H1 (cell line): ENCODE measurements at regions not wholly inside any gene's neighbourhood (a gene's known extent, or its start where the extent isn't known, plus 50 kb on each side); places are given as distances from the start of the nearest gene placed in this dataset.

Experiments used
- CTCF ChIA-PET: fragments of 300-600 bp; sonication (Branson Sonifier 250); formaldehyde crosslinking; loops from one replicate; lab custom pipeline; 2021; ENCODE audit not compliant: partially characterized antibody; lab: Charles Lee
- POLR2A ChIA-PET: fragments of 300-600 bp; sonication (Branson Sonifier 250); formaldehyde crosslinking; loops from one replicate; lab custom pipeline; 2021; ENCODE audit warnings: inconsistent platforms; ENCODE audit not compliant: partially characterized antibody; lab: Charles Lee
- DNase-seq, 2 experiments: peaks; one replicate each; pipeline versions ENCODE4 v3.0.0 to v3.0.0-alpha.2; 2010 to 2022; ENCODE audit warnings: low spot score in 2 of 2, low read depth in 1 of 2, mixed read lengths in 1 of 2
- FAIRE-seq: peaks from 2 replicates; lab custom pipeline; 2011; peaks lifted over from hg19 to GRCh38; lab: Jason Lieb, UNC
- H2AFZ ChIP-seq: 2 replicates; pipeline ENCODE4 v1.8.1; 2012; ENCODE audit warnings: low read length, inconsistent platforms
- H2AK5ac ChIP-seq: 2 replicates; pipeline ENCODE4 v1.6.1; 2013; ENCODE audit warnings: low read depth, low read length
- H2BK120ac ChIP-seq: replicated peaks from 2 replicates; pipeline ENCODE3; 2013; ENCODE audit warnings: low read depth, low read length, inconsistent platforms
- H2BK12ac ChIP-seq: 2 replicates; pipeline ENCODE4 v1.6.1; 2013; ENCODE audit warnings: low read depth, low read length
- H2BK15ac ChIP-seq: 2 replicates; pipeline ENCODE4 v1.6.1; 2013; ENCODE audit warnings: low read length
- H2BK20ac ChIP-seq: 2 replicates; pipeline ENCODE4 v1.6.1; 2013; ENCODE audit warnings: low read length
- H2BK5ac ChIP-seq: 2 replicates; pipeline ENCODE4 v1.6.1; 2013; ENCODE audit warnings: low read depth, low read length
- H3K14ac ChIP-seq: 2 replicates; pipeline ENCODE4 v1.6.1; 2013; ENCODE audit warnings: inconsistent platforms; ENCODE audit not compliant: insufficient read length
- H3K18ac ChIP-seq: 2 replicates; pipeline ENCODE4 v1.6.1; 2013; ENCODE audit warnings: low read length; ENCODE audit errors: extremely low read depth
- H3K23ac ChIP-seq: 2 replicates; pipeline ENCODE4 v1.6.1; 2013; ENCODE audit warnings: inconsistent platforms; ENCODE audit not compliant: insufficient read length
- H3K23me2 ChIP-seq: 2 replicates; pipeline ENCODE4 v1.6.1; 2013; ENCODE audit warnings: low read depth, low read length
- H3K27ac ChIP-seq: 2 replicates; pipeline ENCODE4 v1.6.1; 2011; ENCODE audit warnings: low read depth, low read length, inconsistent platforms
- H3K27me3 ChIP-seq, 4 experiments: replicated peaks in 1 of 4; 1 replicate in 1 of 4; 2 replicates in 3 of 4; pipeline versions ENCODE4 v1.6.1 to v1.8.1; 2011 to 2013; ENCODE audit warnings: low read length in 3 of 4, mild to moderate bottlenecking in 3 of 4, inconsistent platforms in 2 of 4, mixed read lengths in 2 of 4, moderate library complexity in 1 of 4; ENCODE audit not compliant: control insufficient read depth in 3 of 4, insufficient read depth in 3 of 4; ENCODE audit errors: extremely low read depth in 1 of 4
- H3K36me3 ChIP-seq, 4 experiments: 2 replicates each; pipeline versions ENCODE4 v1.6.1 to v1.8.1; 2011 to 2013; ENCODE audit warnings: mild to moderate bottlenecking in 4 of 4, low read length in 3 of 4, moderate library complexity in 2 of 4, control low read depth in 1 of 4, inconsistent platforms in 1 of 4; ENCODE audit not compliant: insufficient read depth in 4 of 4, control insufficient read depth in 2 of 4
- H3K4ac ChIP-seq: replicated peaks from 2 replicates; pipeline ENCODE3; 2013; ENCODE audit warnings: low read length, low read depth, mixed read lengths, inconsistent platforms; ENCODE audit not compliant: insufficient read length
- H3K4me1 ChIP-seq, 4 experiments: replicated peaks in 1 of 4; 1 replicate in 1 of 4; 2 replicates in 3 of 4; pipeline versions ENCODE4 v1.6.1 to v1.8.1; 2011 to 2013; ENCODE audit warnings: low read length in 3 of 4, inconsistent platforms in 2 of 4, mixed read lengths in 1 of 4; ENCODE audit not compliant: insufficient read depth in 4 of 4, control insufficient read depth in 3 of 4
- H3K4me2 ChIP-seq, 2 experiments: 2 replicates each; pipeline versions ENCODE4 v1.6.1 to v1.8.1; 2011 to 2013; ENCODE audit warnings: low read depth in 2 of 2, low read length in 2 of 2, control low read depth in 1 of 2, inconsistent platforms in 1 of 2, mild to moderate bottlenecking in 1 of 2; ENCODE audit not compliant: insufficient read depth in 1 of 2
- H3K4me3 ChIP-seq, 4 experiments: fragments of 200-600, 300-600 bp in 1 of 4; sonication (generic), shearing (Covaris generic), sonication (Bioruptor Twin) in 1 of 4; 2 replicates each; pipeline versions ENCODE4 v1.5.1 to v1.8.1; 2011 to 2016; ENCODE audit warnings: low read length in 4 of 4, low read depth in 3 of 4, control low read depth in 2 of 4, inconsistent platforms in 2 of 4, mild to moderate bottlenecking in 2 of 4, mixed read lengths in 1 of 4, moderate library complexity in 1 of 4; ENCODE audit not compliant: insufficient read depth in 2 of 4; ENCODE audit errors: extremely low read depth in 1 of 4
- H3K56ac ChIP-seq: replicated peaks from 2 replicates; pipeline ENCODE3; 2013; ENCODE audit warnings: low read depth, mild to moderate bottlenecking, mixed read lengths, low read length, inconsistent platforms; ENCODE audit not compliant: insufficient read length
- H3K79me1 ChIP-seq: 2 replicates; pipeline ENCODE4 v1.6.1; 2013; ENCODE audit warnings: low read depth, low read length, control low read depth
- H3K79me2 ChIP-seq, 2 experiments: 2 replicates each; pipeline versions ENCODE4 v1.6.1 to v1.8.1; 2012 to 2013; ENCODE audit warnings: low read length in 2 of 2, mild to moderate bottlenecking in 2 of 2, inconsistent platforms in 1 of 2; ENCODE audit not compliant: insufficient read depth in 2 of 2, control insufficient read depth in 1 of 2
- H3K9ac ChIP-seq, 4 experiments: replicated peaks in 1 of 4; 1 replicate in 1 of 4; 2 replicates in 3 of 4; pipeline versions ENCODE4 v1.6.1 to v1.8.1; 2011 to 2013; ENCODE audit warnings: low read depth in 3 of 4, low read length in 3 of 4, control low read depth in 2 of 4, mild to moderate bottlenecking in 2 of 4, moderate library complexity in 2 of 4, inconsistent platforms in 1 of 4; ENCODE audit errors: extremely low read depth in 1 of 4
- H3K9me3 ChIP-seq, 2 experiments: 2 replicates each; pipeline versions ENCODE4 v1.6.1 to v1.8.1; 2012 to 2013; ENCODE audit warnings: mild to moderate bottlenecking in 2 of 2, moderate library complexity in 2 of 2, control low read depth in 1 of 2, inconsistent platforms in 1 of 2, low read depth in 1 of 2, low read length in 1 of 2, mixed read lengths in 1 of 2; ENCODE audit not compliant: insufficient read depth in 2 of 2
- H4K20me1 ChIP-seq, 2 experiments: replicated peaks in 1 of 2; 2 replicates each; pipeline versions ENCODE3 to v1.8.1; 2011 to 2013; ENCODE audit warnings: inconsistent platforms in 2 of 2, low read length in 2 of 2, mild to moderate bottlenecking in 1 of 2; ENCODE audit not compliant: insufficient read depth in 2 of 2, control insufficient read depth in 1 of 2
- H4K5ac ChIP-seq: 2 replicates; pipeline ENCODE4 v1.6.1; 2013; ENCODE audit warnings: low read length, low read depth, mixed read lengths, inconsistent platforms; ENCODE audit not compliant: insufficient read length
- H4K8ac ChIP-seq: 2 replicates; pipeline ENCODE4 v1.8.0; 2013; ENCODE audit warnings: mild to moderate bottlenecking, moderate library complexity, low read length, inconsistent platforms; ENCODE audit not compliant: insufficient read depth; ENCODE audit errors: extremely low read depth
- H4K91ac ChIP-seq: replicated peaks from 2 replicates; pipeline ENCODE3; 2013; ENCODE audit warnings: low read length, mixed read lengths, inconsistent platforms; ENCODE audit not compliant: insufficient read length
- BACH1 ChIP-seq: IDR thresholded peaks from 2 replicates; pipeline ENCODE4 v1.6.1; 2012; ENCODE audit warnings: low read length, improper control_type of control experiment
- CHD2 ChIP-seq: IDR thresholded peaks from 2 replicates; pipeline ENCODE4 v1.6.1; 2012; ENCODE audit warnings: low read length, improper control_type of control experiment
- EGR1 ChIP-seq: IDR thresholded peaks from 2 replicates; pipeline ENCODE4 v1.6.1; 2011; ENCODE audit warnings: low read depth, low read length, borderline replicate concordance
- EP300 ChIP-seq, 2 experiments: IDR thresholded peaks; 1 replicate in 1 of 2; 2 replicates in 1 of 2; pipeline ENCODE4 v1.6.1; 2011 to 2012; ENCODE audit warnings: low read depth in 2 of 2, low read length in 2 of 2, mild to moderate bottlenecking in 2 of 2, borderline replicate concordance in 1 of 2, inconsistent platforms in 1 of 2, moderate library complexity in 1 of 2
- GTF2F1 ChIP-seq: IDR thresholded peaks from 2 replicates; pipeline ENCODE4 v1.6.1; 2012; ENCODE audit warnings: low read depth, low read length, improper control_type of control experiment, borderline replicate concordance
- HDAC6 ChIP-seq: IDR thresholded peaks from one replicate; pipeline ENCODE4 v1.7.1; 2012; ENCODE audit warnings: low read depth, mild to moderate bottlenecking, inconsistent platforms, low read length, moderate library complexity
- JUN ChIP-seq: IDR thresholded peaks from 2 replicates; pipeline ENCODE4 v1.6.1; 2011; ENCODE audit warnings: low read depth, mild to moderate bottlenecking, improper control_type of control experiment, low read length
- JUND ChIP-seq: IDR thresholded peaks from 2 replicates; pipeline ENCODE4 v1.6.1; 2011; ENCODE audit warnings: mild to moderate bottlenecking, improper control_type of control experiment, low read length
- POLR2AphosphoS5 ChIP-seq: IDR thresholded peaks from 2 replicates; pipeline ENCODE4 v1.6.1; 2011; ENCODE audit warnings: low read depth, low read length
- RBBP5 ChIP-seq: IDR thresholded peaks from 2 replicates; pipeline ENCODE4 v1.7.1; 2012; ENCODE audit warnings: low read depth, mild to moderate bottlenecking, inconsistent platforms, low read length, moderate library complexity, borderline replicate concordance
- RFX5 ChIP-seq: IDR thresholded peaks from 2 replicates; pipeline ENCODE4 v1.6.1; 2011; ENCODE audit warnings: low read depth, low read length, improper control_type of control experiment, borderline replicate concordance
- RNF2 ChIP-seq: fragments of 200-900, 300-1000 bp; sonication (generic); IDR thresholded peaks from 2 replicates; pipeline ENCODE4 v1.7.1; 2016; ENCODE audit warnings: borderline replicate concordance, low read depth, mild to moderate bottlenecking, antibody characterized with exemption, low read length; ENCODE audit not compliant: poor library complexity, severe bottlenecking; ENCODE audit errors: missing control alignments
- RXRA ChIP-seq: IDR thresholded peaks from 2 replicates; pipeline ENCODE4 v1.6.1; 2011; ENCODE audit warnings: low read depth, mild to moderate bottlenecking, low read length, moderate library complexity; ENCODE audit not compliant: insufficient read depth
- SIN3A ChIP-seq, 2 experiments: IDR thresholded peaks in 1 of 2; conservative IDR thresholded peaks in 1 of 2; 2 replicates each; pipeline ENCODE4 v1.6.1; 2011 to 2012; ENCODE audit warnings: low read length in 2 of 2, improper control_type of control experiment in 1 of 2, low read depth in 1 of 2, mild to moderate bottlenecking in 1 of 2
- TBP ChIP-seq: IDR thresholded peaks from 2 replicates; pipeline ENCODE4 v1.6.1; 2011; ENCODE audit warnings: low read depth, low read length, improper control_type of control experiment
- whole genome bisulfite sequencing, 2 experiments: shearing (Covaris generic) in 1 of 2; methylation state at CpG; one replicate each; pipeline versions ENCODE4 v1.1.6 to v1.1.7; 2013 to 2015; ENCODE audit warnings: low lambda C conversion rate in 2 of 2, mixed read lengths in 2 of 2, inconsistent platforms in 1 of 2, low coverage in 1 of 2, missing lambda C conversion rate in 1 of 2; ENCODE audit not compliant: insufficient replicate concordance in 2 of 2, insufficient coverage in 1 of 2, insufficient read length in 1 of 2; ENCODE audit errors: extremely low coverage in 1 of 2, missing lambda C conversion rate in 1 of 2; 5-methylcytosine and 5-hydroxymethylcytosine counted together

- no peak overlapping the region for H2AFZ ChIP-seq
- H3K4ac ChIP-seq = no peak overlapping the region
- DNase-seq (no peak), FAIRE-seq (no peak)
- no peak overlapping the region for H3K18ac ChIP-seq
- no peak overlapping the region for H2BK15ac ChIP-seq
- no peak overlapping the region for H3K23ac ChIP-seq
- no peak overlapping the region for H2AK5ac ChIP-seq
- H2BK120ac ChIP-seq = no peak overlapping the region
- no peaks in the 10 kb centered on the region for H3K27me3 ChIP-seq
- no peaks in the 10 kb centered on the region for H3K79me1 ChIP-seq
- no peak overlapping the region for H2BK5ac ChIP-seq
- H3K4me2 ChIP-seq = no peak overlapping the region
- no peak overlapping the region for H4K5ac ChIP-seq
- no peak overlapping the region for H3K56ac ChIP-seq
- no peak overlapping the region for H2BK20ac ChIP-seq
- no peak overlapping the region for H4K8ac ChIP-seq
- H3K4me1 ChIP-seq = no peaks in the 10 kb centered on the region
- H3K23me2 ChIP-seq = peaks cover 2% of the 10 kb centered on the region; the same call in 1 of the 2 replicates
- no peaks in the 10 kb centered on the region for H4K20me1 ChIP-seq
- no peak overlapping the region for H4K91ac ChIP-seq
- no peaks in the 10 kb centered on the region for H3K79me2 ChIP-seq
- H2BK12ac ChIP-seq = no peak overlapping the region
- ChIA-PET CTCF (interaction anchor here (0.5 to 0.7 kb wide), 2 partner anchors 189 to 264 kb away, joined by 3 read pairs; no protein-coding TSS in a partner anchor), POLR2A (no interaction called here)
- H3K4me3 ChIP-seq = no peak overlapping the region
- no peak overlapping the region for H3K14ac ChIP-seq
- H3K9ac ChIP-seq = no peak overlapping the region
- H3K27ac ChIP-seq = no peak overlapping the region
- H3K36me3 ChIP-seq = no peaks in the 10 kb centered on the region
- H3K9me3 ChIP-seq = 0 out of 4 replicates have a peak, but pooled peaks cover 0 to 6% of the 10 kb centered on the region in 2 experiments
- WGBS, 2 experiments = 95% methylated on average over 1 of the region's 1 CpG; no CpG with 5 or more reads in 1 of the 2 experiments
- no peak for TF ChIP-seq HDAC6
- TF ChIP-seq RBBP5 = no peak
- no peak for TF ChIP-seq SIN3A (conservative IDR thresholded peaks at IDR 0.05 in 1 of 2, IDR thresholded peaks at IDR 0.05 in 1 of 2; ENCODE audit: low read depth in 1 of 2, low read length in 2 of 2)
- TF ChIP-seq BACH1 = no peak
- no peak for TF ChIP-seq CHD2
- no peak for TF ChIP-seq RXRA
- TF ChIP-seq GTF2F1 = no peak
- no peak for TF ChIP-seq POLR2AphosphoS5
- no peak for TF ChIP-seq JUND
- TF ChIP-seq EP300 (IDR thresholded peaks at IDR 0.05; ENCODE audit: borderline replicate concordance in 1 of 2, low read depth in 2 of 2, low read length in 2 of 2) = no peak
- no peak for TF ChIP-seq TBP
- no peak for TF ChIP-seq RNF2
- TF ChIP-seq JUN = no peak
- TF ChIP-seq EGR1 = no peak
- no peak for TF ChIP-seq RFX5
Observed at GRCh38 chr15:37481126-37481525, 380.8 kb upstream of the MEIS2 start.
